ENCODE measurements at regions not wholly inside any gene's neighbourhood (a gene's known extent, or its start where the extent isn't known, plus 50 kb on each side); places are given as distances from the start of the nearest gene placed in this dataset.
A peak's percentile ranks its signal among the peaks of the same experiment; 100 is the strongest.

DNA sequence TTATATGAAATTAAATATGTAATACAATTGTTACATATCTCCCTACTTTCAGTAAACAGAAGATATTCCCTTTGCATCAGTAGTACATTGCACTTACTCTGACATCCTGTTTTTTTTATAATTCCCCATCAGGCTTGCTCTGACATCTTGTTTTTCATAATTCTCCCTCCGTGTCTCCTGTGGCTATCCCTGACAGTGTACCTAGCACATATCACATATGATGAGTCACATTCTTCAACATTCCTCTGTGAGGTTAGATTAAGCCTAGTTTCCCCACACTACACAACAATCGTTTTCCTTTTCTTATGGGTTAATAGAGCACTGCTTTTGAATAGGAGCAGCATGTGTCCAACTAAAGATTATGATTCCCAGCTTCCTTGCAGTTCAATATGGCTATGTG is 250.6 kb upstream of the NPVF start:
- no peak for TF ChIP-seq Cebpa-rat (IDR thresholded peaks at IDR 0.05)
- no peak overlapping the region for H3K27ac ChIP-seq
- no peaks in the 10 kb centered on the region for H3K4me1 ChIP-seq
- no peaks in the 10 kb centered on the region for H3K9me3 ChIP-seq (replicated peaks in 1 of 11)
- 0 out of 22 replicates have a peak overlapping the region, but pooled peaks of 2 of the 11 experiments have one; percentile 4 to 22 for H3K4me2 ChIP-seq
- no peaks in the 10 kb centered on the region for H4K20me1 ChIP-seq
- no peaks in the 10 kb centered on the region for H3K36me3 ChIP-seq
- no peak overlapping the region for H3K9ac ChIP-seq
- H3K4me3 ChIP-seq = no peak overlapping the region
- H3K27me3 ChIP-seq = no peaks in the 10 kb centered on the region

DNA sequence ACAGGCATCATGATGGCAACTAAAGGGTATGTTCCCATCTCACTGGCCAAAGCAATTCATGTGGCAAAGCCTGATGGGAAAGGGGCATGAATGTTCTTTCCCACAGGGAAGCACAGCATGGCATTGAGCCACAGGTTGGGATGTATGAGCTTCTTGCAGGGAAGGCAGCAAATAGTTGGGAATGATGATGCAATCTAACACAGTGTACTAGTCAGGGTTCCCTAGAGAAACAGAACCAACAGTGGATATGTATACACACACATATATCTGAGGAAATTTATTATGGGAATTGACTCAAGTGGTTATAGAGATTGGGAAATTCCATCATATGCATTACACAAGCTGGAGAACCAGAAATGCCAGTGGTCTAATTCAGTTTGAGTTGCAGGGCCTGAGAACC is 253.6 kb upstream of the NPVF start:
- Histone ChIP-seq H3K4me1 (no peaks in the 10 kb centered on the region), H3K4me2 (no peak overlapping the region), H3K9me3 (replicated peaks in 1 of 11) (no peaks in the 10 kb centered on the region), H4K20me1 (no peaks in the 10 kb centered on the region), H3K9ac (no peak overlapping the region), H3K27ac (no peak overlapping the region), H3K4me3 (no peak overlapping the region), H3K27me3 (no peaks in the 10 kb centered on the region), H3K36me3 (no peaks in the 10 kb centered on the region)
- TF ChIP-seq Cebpa-rat (IDR thresholded peaks at IDR 0.05) = 0 out of 22 replicates have a peak, but pooled peaks of 1 of the 11 experiments have one; percentile 15

- no peak overlapping the region for H3K4me2 ChIP-seq
- H4K20me1 ChIP-seq = no peaks in the 10 kb centered on the region
- no peaks in the 10 kb centered on the region for H3K27me3 ChIP-seq
- no peaks in the 10 kb centered on the region for H3K36me3 ChIP-seq
- H3K27ac ChIP-seq = no peak overlapping the region
- TF ChIP-seq Cebpa-rat (IDR thresholded peaks at IDR 0.05) = no peak
- no peaks in the 10 kb centered on the region for H3K9me3 ChIP-seq (replicated peaks in 1 of 11)
- H3K4me1 ChIP-seq = no peaks in the 10 kb centered on the region
- H3K9ac ChIP-seq = no peak overlapping the region
- H3K4me3 ChIP-seq = no peak overlapping the region
These were observed 254.3 kb upstream of the NPVF start for GRCh38 chr7:25482631-25483030.

DNA sequence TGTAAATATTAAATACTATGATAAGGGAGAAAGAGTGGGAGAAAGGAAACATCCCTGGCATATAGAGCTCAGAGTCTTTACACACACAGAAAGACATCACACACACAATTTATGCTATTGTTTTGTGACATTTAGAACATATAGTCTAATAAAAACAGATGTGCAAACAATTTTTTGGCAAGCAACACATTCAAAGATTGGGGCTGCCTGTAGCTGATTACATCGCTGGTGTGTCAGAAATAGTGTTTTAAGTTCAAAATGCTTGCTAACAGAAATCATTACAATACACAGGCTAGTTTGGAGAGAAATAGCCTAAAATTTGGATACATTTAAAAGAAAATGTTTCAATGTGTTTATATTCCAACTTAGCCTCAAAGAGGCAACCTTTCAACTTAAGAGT is 256.7 kb upstream of the NPVF start:
- H3K9me3 ChIP-seq (replicated peaks in 1 of 11) = no peaks in the 10 kb centered on the region
- no peak for TF ChIP-seq Cebpa-rat (IDR thresholded peaks at IDR 0.05)
- no peaks in the 10 kb centered on the region for H4K20me1 ChIP-seq
- no peaks in the 10 kb centered on the region for H3K36me3 ChIP-seq
- H3K4me2 ChIP-seq = no peak overlapping the region
- no peaks in the 10 kb centered on the region for H3K4me1 ChIP-seq
- no peaks in the 10 kb centered on the region for H3K27me3 ChIP-seq
- no peak overlapping the region for H3K27ac ChIP-seq
- H3K9ac ChIP-seq = no peak overlapping the region
- H3K4me3 ChIP-seq = no peak overlapping the region

GRCh38 chr7:25486656-25487055 is 258.4 kb upstream of the NPVF start:
- Histone ChIP-seq H3K9ac (no peak overlapping the region), H3K4me1 (no peaks in the 10 kb centered on the region), H3K4me2 (no peak overlapping the region), H4K20me1 (no peaks in the 10 kb centered on the region), H3K27me3 (no peaks in the 10 kb centered on the region), H3K36me3 (no peaks in the 10 kb centered on the region), H3K4me3 (no peak overlapping the region), H3K9me3 (replicated peaks in 1 of 11) (no peaks in the 10 kb centered on the region), H3K27ac (no peak overlapping the region)
- TF ChIP-seq Cebpa-rat (IDR thresholded peaks at IDR 0.05) = no peak

DNA sequence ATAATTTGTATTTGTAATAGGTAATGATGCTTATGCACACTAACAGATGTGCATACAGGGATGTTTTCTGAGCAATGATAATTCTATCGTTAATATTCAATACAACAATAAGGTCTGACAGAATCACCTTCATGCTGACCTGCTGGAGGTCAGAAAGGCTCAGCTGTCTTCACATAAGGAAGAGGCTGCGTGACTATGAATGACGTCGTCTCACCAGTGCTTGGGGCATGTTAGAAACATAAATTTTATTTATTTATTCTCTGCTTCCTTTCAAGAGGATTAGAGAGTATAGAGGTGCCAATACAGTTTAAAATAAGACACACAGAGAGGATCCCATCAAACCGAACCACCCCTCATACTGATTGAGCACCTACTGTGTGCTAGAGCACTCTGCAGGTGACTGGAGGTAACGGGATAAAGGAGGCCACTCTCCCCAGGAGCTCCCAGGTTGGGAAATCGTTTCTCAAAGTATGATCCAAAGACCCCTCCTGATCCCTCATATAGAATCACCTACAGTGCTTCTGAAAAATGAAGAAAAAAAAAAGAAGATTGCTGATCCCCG is 265.6 kb upstream of the NPVF start:
- no peaks in the 10 kb centered on the region for H3K36me3 ChIP-seq
- H3K4me2 ChIP-seq = no peak overlapping the region
- H4K20me1 ChIP-seq = no peaks in the 10 kb centered on the region
- no peaks in the 10 kb centered on the region for H3K27me3 ChIP-seq
- no peak overlapping the region for H3K4me3 ChIP-seq
- H3K27ac ChIP-seq = no peak overlapping the region
- H3K9me3 ChIP-seq (replicated peaks in 1 of 11) = no peaks in the 10 kb centered on the region; a peak in 1 of 22 replicates
- peaks cover 22 to 30% (median 26%) of the 10 kb centered on the region in 10 experiments for H3K4me1 ChIP-seq
- TF ChIP-seq Cebpa-rat (IDR thresholded peaks at IDR 0.05) = no peak
- H3K9ac ChIP-seq = no peak overlapping the region

DNA sequence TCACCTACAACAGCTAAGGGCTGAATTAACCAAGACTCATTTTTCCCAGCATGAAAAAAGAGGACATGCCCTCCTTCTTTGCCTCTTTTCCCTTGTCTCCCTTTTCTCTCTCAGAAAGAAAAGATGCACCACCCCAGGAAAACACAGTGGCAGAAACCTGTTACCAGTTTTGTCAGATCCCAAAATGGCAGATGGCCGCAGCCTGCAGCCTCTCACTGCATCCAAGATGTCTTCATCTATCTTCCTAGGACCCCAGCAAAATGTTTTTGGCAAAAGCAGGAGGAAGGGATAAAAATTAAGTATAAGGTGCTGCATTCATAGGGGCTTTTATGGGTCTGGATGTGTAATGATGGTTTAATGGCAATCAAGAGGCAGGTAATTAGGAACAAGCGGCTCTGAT is 266.6 kb upstream of the NPVF start:
- H3K4me3 ChIP-seq = no peak overlapping the region
- no peaks in the 10 kb centered on the region for H3K27me3 ChIP-seq
- no peak for TF ChIP-seq Cebpa-rat (IDR thresholded peaks at IDR 0.05)

DNA sequence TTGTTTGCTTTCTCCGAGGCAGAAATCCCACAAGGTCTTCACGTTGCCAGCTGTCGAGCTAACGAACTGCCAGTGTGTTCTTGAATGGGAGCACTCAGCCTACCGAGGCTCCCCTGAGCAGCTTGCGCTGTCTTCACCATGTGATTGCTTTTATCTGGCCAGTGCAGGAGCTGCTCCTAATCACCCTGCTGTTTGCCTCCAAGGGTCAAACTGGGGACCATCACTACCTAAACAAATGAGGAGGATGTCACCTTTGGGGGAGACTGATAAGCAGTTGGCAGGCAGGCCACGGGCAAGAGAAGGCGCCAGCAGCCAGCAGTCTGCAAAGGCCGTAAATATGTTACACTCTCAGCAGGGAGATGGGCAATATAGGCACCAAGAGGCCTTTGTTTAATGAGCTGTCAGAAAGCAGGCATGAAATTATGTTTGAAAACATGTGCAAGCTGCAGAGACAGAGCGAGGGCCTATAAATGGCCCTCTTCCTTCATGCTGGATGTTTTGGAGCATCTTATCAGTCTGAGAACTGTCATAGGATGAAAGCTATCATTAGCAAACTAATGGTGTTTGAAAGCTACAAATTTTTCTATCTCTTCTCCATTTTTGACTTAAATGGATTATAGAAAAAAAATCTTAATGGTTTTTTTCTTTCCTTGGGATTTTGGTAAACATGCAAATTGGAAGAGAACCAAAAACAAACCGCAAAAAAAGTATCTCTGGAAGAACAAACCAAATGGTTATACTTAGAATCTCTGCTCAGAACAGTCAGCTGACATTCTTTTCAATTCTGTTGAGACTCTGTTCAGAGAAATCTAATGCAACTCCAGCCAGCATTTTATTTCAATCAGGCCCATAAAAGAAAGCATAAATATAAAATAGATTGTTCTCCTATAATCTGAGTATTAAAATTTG is 267.3 kb upstream of the NPVF start:
- H3K4me2 ChIP-seq = peak overlapping the region; percentile 69 to 91 (median 85)
- no peaks in the 10 kb centered on the region for H3K36me3 ChIP-seq
- H3K9ac ChIP-seq = peak overlapping the region in 1 of 11 experiments; percentile 77; a peak in 2 of 22 replicates
- H3K4me1 ChIP-seq = peaks cover 22 to 30% (median 26%) of the 10 kb centered on the region in 10 experiments
- peak overlapping the region in 8 of 11 experiments; percentile 77 to 86 (median 83); a peak in 13 of 22 replicates for H3K27ac ChIP-seq
- H3K4me3 ChIP-seq = 0 out of 20 replicates have a peak overlapping the region, but pooled peaks of 2 of the 10 experiments have one; percentile 43 to 48
- H3K27me3 ChIP-seq = no peaks in the 10 kb centered on the region
- no peak for TF ChIP-seq Cebpa-rat (IDR thresholded peaks at IDR 0.05)
- H4K20me1 ChIP-seq = no peaks in the 10 kb centered on the region
- peaks cover 0 to 4% (median 0%) of the 10 kb centered on the region in 11 experiments; a peak in 2 of 22 replicates for H3K9me3 ChIP-seq (replicated peaks in 1 of 11)

More for the DNA sequence above, 266.6 kb upstream of the NPVF start:
- Histone ChIP-seq H3K9me3 (replicated peaks in 1 of 11) (peaks cover 0 to 2% (median 0%) of the 10 kb centered on the region in 11 experiments; a peak in 2 of 22 replicates), H3K36me3 (no peaks in the 10 kb centered on the region), H3K27ac (peak overlapping the region in 1 of 11 experiments; percentile 86; a peak in 3 of 22 replicates), H3K9ac (no peak overlapping the region), H3K4me1 (peaks cover 22 to 30% (median 26%) of the 10 kb centered on the region in 10 experiments), H4K20me1 (no peaks in the 10 kb centered on the region), H3K4me2 (peak overlapping the region in 8 of 11 experiments; percentile 77 to 89 (median 84); a peak in 15 of 22 replicates)

Measured in BLaER1 treated with 17β-estradiol and CSF1 and Interleukin-3, amounts not matched to agents 10 nM and 100 nM (cell line).